ENCODE measurements at regions not wholly inside any gene's neighbourhood (a gene's known extent, or its start where the extent isn't known, plus 50 kb on each side); places are given as distances from the start of the nearest gene placed in this dataset.

DNA sequence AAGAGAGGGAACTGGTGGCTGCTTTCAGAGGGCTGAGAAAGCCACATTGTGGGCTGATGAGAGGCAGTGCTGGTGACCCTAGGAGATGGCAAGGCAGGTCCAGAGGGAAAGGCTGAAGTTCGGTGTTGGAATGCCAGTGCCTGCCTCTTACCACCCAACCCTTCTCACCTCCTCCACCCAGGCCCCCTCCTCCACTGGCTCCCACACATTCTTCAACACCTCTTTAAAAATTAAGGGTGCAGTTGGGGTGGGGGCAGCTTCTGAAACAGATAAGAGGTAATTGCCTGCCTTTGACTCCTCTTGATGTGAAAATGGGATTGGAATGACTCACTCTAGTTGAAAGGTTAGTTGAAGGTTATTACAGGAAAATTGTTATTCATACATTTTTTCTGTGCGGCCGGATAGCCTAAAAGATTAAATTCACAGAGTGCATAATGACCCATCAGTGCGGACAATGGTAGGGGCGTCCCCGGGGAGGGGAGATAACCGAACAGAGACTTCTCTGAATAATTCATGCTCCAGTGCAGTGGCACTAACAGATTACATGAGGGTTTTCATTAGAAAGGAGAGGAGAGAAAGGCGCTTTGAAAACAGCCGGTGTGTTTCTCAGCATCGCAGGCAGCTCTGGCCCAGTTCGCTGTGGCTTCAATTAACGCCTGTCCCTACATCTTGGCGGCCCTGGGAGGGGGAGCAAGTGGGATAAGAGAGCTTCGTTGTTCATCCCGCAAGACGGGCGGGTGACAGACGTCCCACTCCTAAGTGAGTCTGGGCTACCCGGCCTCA, 212.4 kb downstream of the TLE3 start:
- TF ChIP-seq CTCF (optimal IDR thresholded peaks at IDR 0.05 in 1 of 3, IDR thresholded peaks at IDR 0.05 in 1 of 3, conservative IDR thresholded peaks at IDR 0.05 in 1 of 3; ENCODE audit: extremely low read depth in 1 of 3, insufficient read depth in 2 of 3, low read length in 3 of 3): no peak
- TF ChIP-seq EZH2 (IDR thresholded peaks at IDR 0.05; ENCODE audit: low read length): no peak
- no peak overlapping the region for H3K9ac ChIP-seq (ENCODE audit: control insufficient read depth, extremely low read depth, insufficient read depth, low read length)
- no peak overlapping the region for H3K27ac ChIP-seq (ENCODE audit: control insufficient read depth, insufficient read depth, low read length)
- dilution Hi-C loops (cut with MboI; ENCODE audit: extremely low pct_ligation_motif_present, low sequenced_read_pairs): no loop called here
- no peaks in the 10 kb centered on the region for H3K36me3 ChIP-seq (ENCODE audit: control insufficient read depth in 2 of 2, extremely low read depth in 1 of 2, insufficient read depth in 2 of 2, low read length in 2 of 2)
- no peak for FAIRE-seq
- no peaks in the 10 kb centered on the region for H4K20me1 ChIP-seq (ENCODE audit: control insufficient read depth, extremely low read depth, insufficient read depth, low read length)
- no peak overlapping the region for H3K4me3 ChIP-seq (ENCODE audit: control insufficient read depth in 2 of 3, extremely low read depth in 1 of 3, insufficient read depth in 2 of 3, low read depth in 1 of 3, low read length in 3 of 3)
- H3K27me3 ChIP-seq (ENCODE audit: control insufficient read depth, extremely low read depth, insufficient read depth, low read length): peaks cover 23% of the 10 kb centered on the region
- H3K79me2 ChIP-seq (ENCODE audit: control insufficient read depth, insufficient read depth, low read length): no peaks in the 10 kb centered on the region
- no peak for DNase-seq (ENCODE audit: low read depth, low spot score)
- H3K9me3 ChIP-seq (ENCODE audit: control insufficient read depth, low read depth, low read length): peaks cover 2% of the 10 kb centered on the region
- H3K4me1 ChIP-seq (ENCODE audit: control insufficient read depth, extremely low read depth, insufficient read depth, low read length): no peaks in the 10 kb centered on the region
- no peak overlapping the region for H2AFZ ChIP-seq (ENCODE audit: control insufficient read depth, low read length)
- H3K4me2 ChIP-seq (ENCODE audit: control insufficient read depth, extremely low read depth, insufficient read depth, low read depth, low read length): no peak overlapping the region
- H3K9me1 ChIP-seq (ENCODE audit: control insufficient read depth, extremely low read depth, insufficient read depth, low read length): no peaks in the 10 kb centered on the region

DNA sequence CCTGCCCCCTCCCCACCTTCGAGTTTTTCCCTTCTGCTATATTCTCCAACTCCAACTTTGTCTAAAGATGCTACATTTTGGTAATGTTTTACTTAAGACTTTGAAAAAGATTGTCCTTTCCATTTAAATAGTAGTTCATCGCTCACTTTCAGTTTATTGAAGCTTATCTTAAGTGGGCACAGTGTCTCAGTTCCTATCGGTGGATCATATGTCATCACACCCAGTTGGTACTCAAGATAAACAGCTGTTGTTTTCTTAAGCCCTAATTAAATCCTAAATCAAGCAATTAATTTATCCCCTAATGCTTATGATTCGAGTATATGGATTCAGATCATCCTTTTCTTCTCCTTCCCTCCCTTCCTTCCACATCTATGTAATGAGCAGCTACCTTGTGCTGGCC, 210.7 kb downstream of the TLE3 start:
- FAIRE-seq: no peak
- H4K20me1 ChIP-seq (ENCODE audit: control insufficient read depth, extremely low read depth, insufficient read depth, low read length): no peaks in the 10 kb centered on the region
- no peaks in the 10 kb centered on the region for H3K36me3 ChIP-seq (ENCODE audit: control insufficient read depth in 2 of 2, extremely low read depth in 1 of 2, insufficient read depth in 2 of 2, low read length in 2 of 2)
- H3K4me2 ChIP-seq (ENCODE audit: control insufficient read depth, extremely low read depth, insufficient read depth, low read depth, low read length): no peak overlapping the region
- H3K9me3 ChIP-seq (ENCODE audit: control insufficient read depth, low read depth, low read length): peaks cover 2% of the 10 kb centered on the region
- no peak for DNase-seq (ENCODE audit: low read depth, low spot score)
- no peak overlapping the region for H3K9ac ChIP-seq (ENCODE audit: control insufficient read depth, extremely low read depth, insufficient read depth, low read length)
- dilution Hi-C loops (cut with MboI; ENCODE audit: extremely low pct_ligation_motif_present, low sequenced_read_pairs): no loop called here
- H2AFZ ChIP-seq (ENCODE audit: control insufficient read depth, low read length): no peak overlapping the region
- H3K4me3 ChIP-seq (ENCODE audit: control insufficient read depth in 2 of 3, extremely low read depth in 1 of 3, insufficient read depth in 2 of 3, low read depth in 1 of 3, low read length in 3 of 3): no peak overlapping the region
- H3K27me3 ChIP-seq (ENCODE audit: control insufficient read depth, extremely low read depth, insufficient read depth, low read length): peaks cover 34% of the 10 kb centered on the region
- H3K79me2 ChIP-seq (ENCODE audit: control insufficient read depth, insufficient read depth, low read length): no peaks in the 10 kb centered on the region
- no peak for TF ChIP-seq EZH2 (IDR thresholded peaks at IDR 0.05; ENCODE audit: low read length)
- no peak for TF ChIP-seq CTCF (optimal IDR thresholded peaks at IDR 0.05 in 1 of 3, IDR thresholded peaks at IDR 0.05 in 1 of 3, conservative IDR thresholded peaks at IDR 0.05 in 1 of 3; ENCODE audit: extremely low read depth in 1 of 3, insufficient read depth in 2 of 3, low read length in 3 of 3)
- H3K27ac ChIP-seq (ENCODE audit: control insufficient read depth, insufficient read depth, low read length): no peak overlapping the region
- H3K9me1 ChIP-seq (ENCODE audit: control insufficient read depth, extremely low read depth, insufficient read depth, low read length): no peaks in the 10 kb centered on the region
- no peaks in the 10 kb centered on the region for H3K4me1 ChIP-seq (ENCODE audit: control insufficient read depth, extremely low read depth, insufficient read depth, low read length)

All from keratinocyte (primary cell).